Stromal cell of bone marrow (primary cell): ENCODE measurements at regions not wholly inside any gene's neighbourhood (a gene's known extent, or its start where the extent isn't known, plus 50 kb on each side); places are given as distances from the start of the nearest gene placed in this dataset.

Experiments
- DNase-seq: peaks from one replicate; pipeline ENCODE4 v3.0.0-alpha.2; 2012; ENCODE audit warnings: low read depth

- DNase-seq: no peak
Measured at GRCh38 chrX:10747975-10748374, 127.6 kb upstream of the MID1 start.

GRCh38 chrX:10749113-10749512 lies 128.7 kb upstream of the MID1 start:
- peak; percentile 63 for DNase-seq

GRCh38 chrX:10750581-10750980 lies 130.2 kb upstream of the MID1 start:
- DNase-seq: no peak

- no peak for DNase-seq
Measured at GRCh38 chrX:10753116-10753515, 132.7 kb upstream of the MID1 start.

GRCh38 chrX:10754445-10754844 lies 134.1 kb upstream of the MID1 start:
- DNase-seq: no peak

- no peak for DNase-seq
Measured at GRCh38 chrX:10755439-10756334, 135.3 kb upstream of the MID1 start.

GRCh38 chrX:10756441-10756840 lies 136.1 kb upstream of the MID1 start:
- peak; percentile 59 for DNase-seq

GRCh38 chrX:10759141-10759799 lies 138.9 kb upstream of the MID1 start:
- no peak for DNase-seq

- DNase-seq: no peak
Measured at GRCh38 chrX:10761447-10761846, 141.1 kb upstream of the MID1 start.

GRCh38 chrX:10769195-10769594 lies 148.8 kb upstream of the MID1 start:
- no peak for DNase-seq

GRCh38 chrX:10769696-10770619 lies 149.6 kb upstream of the MID1 start:
- DNase-seq: peak; percentile 44

- no peak for DNase-seq
Measured at GRCh38 chrX:10773318-10773717, 152.9 kb upstream of the MID1 start.

- no peak for DNase-seq
Measured at GRCh38 chrX:10781847-10782530, 161.6 kb upstream of the MID1 start.

- DNase-seq: no peak
Measured at GRCh38 chrX:10783451-10783995, 163.1 kb upstream of the MID1 start.

GRCh38 chrX:10787264-10787663 lies 166.9 kb upstream of the MID1 start:
- no peak for DNase-seq

GRCh38 chrX:10794203-10794630 lies 173.8 kb upstream of the MID1 start:
- DNase-seq: no peak

GRCh38 chrX:10795721-10796120 lies 175.3 kb upstream of the MID1 start:
- no peak for DNase-seq

GRCh38 chrX:10797466-10797865 lies 177.1 kb upstream of the MID1 start:
- peak; percentile 33 for DNase-seq

GRCh38 chrX:10798041-10798440 lies 177.7 kb upstream of the MID1 start:
- DNase-seq: no peak

GRCh38 chrX:10800796-10801195 lies 180.4 kb upstream of the MID1 start:
- DNase-seq: peak; percentile 61

- no peak for DNase-seq
Measured at GRCh38 chrX:10811111-10811510, 190.7 kb upstream of the MID1 start.
